OCI-LY3 (cell line): ENCODE measurements at regions not wholly inside any gene's neighbourhood (a gene's known extent, or its start where the extent isn't known, plus 50 kb on each side); places are given as distances from the start of the nearest gene placed in this dataset.

Experiments
- H2AFZ ChIP-seq: fragments of 200-600, 300-600 bp; shearing (Covaris generic); 2 replicates; pipeline ENCODE4 v1.6.0; 2014; ENCODE audit warnings: antibody characterized with exemption, low read depth, low read length
- H3K27ac ChIP-seq: fragments of 200-600, 300-600 bp; sonication (generic); 2 replicates; pipeline ENCODE4 v1.5.1; 2014; ENCODE audit warnings: mild to moderate bottlenecking, low read length, moderate library complexity, mixed read lengths
- H3K27me3 ChIP-seq: fragments of 200-600, 300-600 bp; sonication (generic); 2 replicates; pipeline ENCODE4 v1.6.1; 2014; ENCODE audit warnings: low read depth, low read length, mixed read lengths
- H3K36me3 ChIP-seq: fragments of 200-600, 300-600 bp; sonication (generic); replicated peaks from 2 replicates; pipeline ENCODE3; 2014; ENCODE audit warnings: low read depth, low read length, mixed read lengths
- H3K4me1 ChIP-seq: fragments of 300-600, 200-600 bp; sonication (generic); 2 replicates; pipeline ENCODE4 v1.6.1; 2014; ENCODE audit warnings: low read length, mixed read lengths
- H3K4me2 ChIP-seq: fragments of 200-600, 300-600 bp; sonication (generic); 2 replicates; pipeline ENCODE4 v1.6.1; 2014; ENCODE audit warnings: low read length, mixed read lengths
- H3K4me3 ChIP-seq: fragments of 300-600, 200-600 bp; sonication (generic); 2 replicates; pipeline ENCODE4 v1.5.1; 2014; ENCODE audit warnings: antibody characterized with exemption, mild to moderate bottlenecking, low read length, moderate library complexity
- H3K79me2 ChIP-seq: fragments of 300-600, 200-600 bp; shearing (Covaris generic); 2 replicates; pipeline ENCODE4 v1.6.1; 2014; ENCODE audit warnings: mild to moderate bottlenecking, low read length, mixed read lengths
- H3K9ac ChIP-seq: fragments of 300-600, 200-600 bp; shearing (Covaris generic); 2 replicates; pipeline ENCODE4 v1.6.0; 2014; ENCODE audit warnings: mild to moderate bottlenecking, low read length, moderate library complexity
- H3K9me3 ChIP-seq: fragments of 200-600, 300-600 bp; shearing (Covaris generic); 2 replicates; pipeline ENCODE4 v1.6.1; 2014; ENCODE audit warnings: low read length, mixed read lengths; ENCODE audit not compliant: insufficient read depth
- H4K20me1 ChIP-seq: fragments of 200-600, 300-600 bp; sonication (generic); 2 replicates; pipeline ENCODE4 v1.6.1; 2016; ENCODE audit warnings: low read length, mixed read lengths; ENCODE audit not compliant: insufficient read depth
- EZH2phosphoT487 ChIP-seq: fragments of 200-600 bp; shearing (Covaris generic); IDR thresholded peaks from 2 replicates; pipeline ENCODE4 v1.6.1; 2018; ENCODE audit warnings: antibody characterized with exemption, mixed run types, low read depth
- TF ChIP-seq, protein P1 (sequence below): fragments of 200-600, 300-600 bp; sonication (generic); IDR thresholded peaks from 2 replicates; pipeline ENCODE4 v1.5.1; 2014; ENCODE audit warnings: antibody characterized with exemption, low read length, low read depth

DNA sequence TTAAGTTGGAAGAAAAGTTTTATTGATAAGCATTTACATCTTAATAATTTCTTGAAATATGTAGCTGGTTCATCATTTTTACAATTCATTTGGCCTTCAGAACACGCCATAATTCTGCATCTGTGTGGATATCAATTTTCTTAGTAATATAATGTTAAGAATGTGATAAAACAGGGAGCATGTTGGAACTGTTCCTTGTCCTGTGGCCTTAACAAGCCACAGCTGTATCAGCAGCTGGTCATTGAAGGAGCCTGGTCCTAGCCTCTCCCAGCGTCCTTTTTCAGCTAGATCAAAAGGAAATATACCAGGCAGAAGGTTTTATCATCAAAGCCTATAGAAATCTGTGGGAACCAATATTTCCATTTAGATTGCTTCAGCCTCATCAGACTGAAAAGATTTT is 421.8 kb downstream of the SPRY2 start:
- Histone ChIP-seq H3K9me3 (peaks cover 2% of the 10 kb centered on the region; the same call in 1 of the 2 replicates), H2AFZ (no peak overlapping the region), H3K79me2 (no peaks in the 10 kb centered on the region), H3K27me3 (no peaks in the 10 kb centered on the region), H3K4me2 (no peak overlapping the region), H3K36me3 (no peaks in the 10 kb centered on the region), H4K20me1 (no peaks in the 10 kb centered on the region), H3K4me3 (no peak overlapping the region), H3K9ac (no peak overlapping the region), H3K4me1 (peaks cover 3% of the 10 kb centered on the region; the same call in 1 of the 2 replicates), H3K27ac (no peak overlapping the region)
- TF ChIP-seq EZH2phosphoT487, result no peak
- TF ChIP-seq, protein P1, sequence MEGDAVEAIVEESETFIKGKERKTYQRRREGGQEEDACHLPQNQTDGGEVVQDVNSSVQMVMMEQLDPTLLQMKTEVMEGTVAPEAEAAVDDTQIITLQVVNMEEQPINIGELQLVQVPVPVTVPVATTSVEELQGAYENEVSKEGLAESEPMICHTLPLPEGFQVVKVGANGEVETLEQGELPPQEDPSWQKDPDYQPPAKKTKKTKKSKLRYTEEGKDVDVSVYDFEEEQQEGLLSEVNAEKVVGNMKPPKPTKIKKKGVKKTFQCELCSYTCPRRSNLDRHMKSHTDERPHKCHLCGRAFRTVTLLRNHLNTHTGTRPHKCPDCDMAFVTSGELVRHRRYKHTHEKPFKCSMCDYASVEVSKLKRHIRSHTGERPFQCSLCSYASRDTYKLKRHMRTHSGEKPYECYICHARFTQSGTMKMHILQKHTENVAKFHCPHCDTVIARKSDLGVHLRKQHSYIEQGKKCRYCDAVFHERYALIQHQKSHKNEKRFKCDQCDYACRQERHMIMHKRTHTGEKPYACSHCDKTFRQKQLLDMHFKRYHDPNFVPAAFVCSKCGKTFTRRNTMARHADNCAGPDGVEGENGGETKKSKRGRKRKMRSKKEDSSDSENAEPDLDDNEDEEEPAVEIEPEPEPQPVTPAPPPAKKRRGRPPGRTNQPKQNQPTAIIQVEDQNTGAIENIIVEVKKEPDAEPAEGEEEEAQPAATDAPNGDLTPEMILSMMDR, result no peak

DNA sequence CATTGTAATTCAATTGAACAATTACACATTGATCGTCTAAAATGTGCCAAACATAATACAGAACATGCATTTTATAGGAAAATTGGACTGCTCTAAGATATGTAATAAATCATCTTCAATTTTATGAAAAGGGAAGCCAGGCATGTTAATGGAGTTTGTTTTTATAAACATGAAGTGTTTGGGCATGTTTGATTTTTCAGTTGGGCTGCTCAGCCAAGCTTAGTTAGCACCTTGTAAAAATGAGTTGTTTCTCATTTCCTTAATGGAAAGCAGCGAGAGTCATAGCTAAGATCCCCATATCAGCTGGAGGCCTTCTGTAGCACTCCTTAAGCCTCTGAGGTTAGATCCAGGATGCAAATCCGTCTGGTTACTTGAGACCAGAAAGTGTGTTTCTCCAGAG is 422.3 kb downstream of the SPRY2 start:
- Histone ChIP-seq H3K79me2 (no peaks in the 10 kb centered on the region), H3K4me3 (no peak overlapping the region), H3K27me3 (no peaks in the 10 kb centered on the region), H2AFZ (no peak overlapping the region), H3K4me1 (peaks cover 3% of the 10 kb centered on the region; the same call in 1 of the 2 replicates), H4K20me1 (no peaks in the 10 kb centered on the region), H3K36me3 (no peaks in the 10 kb centered on the region), H3K9me3 (peaks cover 2% of the 10 kb centered on the region; the same call in 1 of the 2 replicates), H3K27ac (no peak overlapping the region), H3K4me2 (no peak overlapping the region), H3K9ac (no peak overlapping the region)
- TF ChIP-seq, protein P1, result no peak
- TF ChIP-seq EZH2phosphoT487, result no peak

DNA sequence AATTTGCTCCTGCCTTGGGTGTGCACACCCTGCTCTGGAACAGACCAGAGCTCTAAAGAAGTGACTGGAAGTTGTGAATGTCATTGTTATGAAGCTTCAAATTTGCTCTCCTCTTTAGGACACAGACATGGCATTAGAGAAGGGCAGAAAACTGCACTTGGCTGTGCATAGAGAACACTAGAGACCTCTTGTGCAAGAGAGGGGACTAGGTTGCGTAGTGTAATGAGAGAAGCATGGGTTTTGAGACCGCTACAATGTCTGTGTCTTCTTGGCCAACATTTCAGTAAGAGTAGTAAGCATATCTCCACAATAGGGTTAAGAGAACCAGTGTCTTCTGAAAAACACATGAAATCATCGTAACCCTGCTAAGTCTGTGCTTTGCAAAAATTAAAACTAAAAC is 423.3 kb downstream of the SPRY2 start:
- no peaks in the 10 kb centered on the region for H3K79me2 ChIP-seq
- H3K9ac ChIP-seq, result no peak overlapping the region
- no peak overlapping the region for H3K27ac ChIP-seq
- H3K4me3 ChIP-seq, result no peak overlapping the region
- H3K4me2 ChIP-seq, result no peak overlapping the region
- H2AFZ ChIP-seq, result no peak overlapping the region
- peaks cover 3% of the 10 kb centered on the region; the same call in 1 of the 2 replicates for H3K4me1 ChIP-seq
- peaks cover 2% of the 10 kb centered on the region; the same call in 1 of the 2 replicates for H3K9me3 ChIP-seq
- no peak for TF ChIP-seq EZH2phosphoT487
- TF ChIP-seq, protein P1, result no peak
- no peaks in the 10 kb centered on the region for H3K36me3 ChIP-seq
- H3K27me3 ChIP-seq, result no peaks in the 10 kb centered on the region
- no peaks in the 10 kb centered on the region for H4K20me1 ChIP-seq

DNA sequence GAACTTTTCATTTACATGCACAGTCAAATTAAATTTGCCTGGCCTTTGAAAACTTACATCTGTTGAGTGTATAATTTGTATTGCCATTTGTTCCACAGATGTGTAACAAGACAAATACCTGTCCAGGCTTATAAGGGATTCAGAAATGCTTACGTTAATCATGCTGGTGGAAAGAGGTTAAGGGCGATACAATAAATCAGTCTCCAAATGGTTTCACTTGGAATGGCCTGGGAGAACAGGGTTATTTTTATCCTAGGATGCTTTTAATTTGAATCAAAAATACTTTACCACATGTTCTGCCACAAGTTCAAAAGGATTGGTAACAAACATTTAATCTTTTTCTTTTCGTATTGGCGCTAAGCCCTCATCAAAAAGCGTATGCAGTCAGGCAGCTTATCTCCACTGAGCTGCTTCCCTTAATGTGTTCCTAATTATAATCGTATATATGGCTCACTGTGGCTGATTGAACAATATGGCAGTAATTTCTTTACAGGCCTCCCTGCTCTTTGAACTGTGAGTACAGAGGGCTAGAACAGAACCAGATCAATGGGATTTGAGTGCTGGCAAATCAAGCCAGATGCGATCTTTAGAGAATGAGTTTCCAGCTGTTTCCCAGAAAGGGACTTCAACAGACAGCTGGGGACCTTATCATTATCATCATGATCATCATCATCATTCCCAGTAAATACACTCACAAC is 425.7 kb downstream of the SPRY2 start:
- peaks cover 3% of the 10 kb centered on the region; the same call in 1 of the 2 replicates for H3K4me1 ChIP-seq
- no peaks in the 10 kb centered on the region for H3K79me2 ChIP-seq
- H3K27ac ChIP-seq, result no peak overlapping the region
- no peak overlapping the region for H3K4me3 ChIP-seq
- no peak overlapping the region for H3K4me2 ChIP-seq
- H3K9me3 ChIP-seq, result no peaks in the 10 kb centered on the region
- H2AFZ ChIP-seq, result no peak overlapping the region
- H3K27me3 ChIP-seq, result no peaks in the 10 kb centered on the region
- H3K9ac ChIP-seq, result no peak overlapping the region
- H4K20me1 ChIP-seq, result no peaks in the 10 kb centered on the region
- no peaks in the 10 kb centered on the region for H3K36me3 ChIP-seq
- TF ChIP-seq, protein P1, result no peak
- TF ChIP-seq EZH2phosphoT487, result no peak
